CD14-positive monocyte (primary cell): ENCODE measurements at regions not wholly inside any gene's neighbourhood (a gene's known extent, or its start where the extent isn't known, plus 50 kb on each side); places are given as distances from the start of the nearest gene placed in this dataset.
"Not testable (repeated sequence)": the region's sequence is repeated elsewhere in the genome, so short reads cannot be mapped to it uniquely, and the experiment has no call there.

Source experiments
- DNase-seq, 3 donors: peaks; one replicate each; pipeline ENCODE4 v3.0.0-alpha.2; 2011 to 2022
- H2AFZ ChIP-seq: 2 replicates; pipeline ENCODE4 v1.6.0; 2012; ENCODE audit warnings: mild to moderate bottlenecking, low read depth, low read length, inconsistent platforms; ENCODE audit not compliant: insufficient read depth, poor library complexity, severe bottlenecking
- H3K27ac ChIP-seq, 2 donors: 1 replicate in 1 of 2; 2 replicates in 1 of 2; pipeline ENCODE4 v1.5.1; 2012 to 2013; ENCODE audit warnings: low read length in 2 of 2, control low read depth in 1 of 2, inconsistent platforms in 1 of 2, low read depth in 1 of 2, mild to moderate bottlenecking in 1 of 2
- H3K27me3 ChIP-seq, 2 donors: one replicate each; pipeline versions ENCODE4 v1.6.0 to v1.6.1; 2011 to 2013; ENCODE audit warnings: low read length in 2 of 2; ENCODE audit not compliant: control insufficient read depth in 2 of 2, insufficient read depth in 2 of 2
- H3K36me3 ChIP-seq, 2 donors: replicated peaks in 1 of 2; 1 replicate in 1 of 2; 2 replicates in 1 of 2; pipeline versions ENCODE4 v1.5.1 to v1.6.1; 2012 to 2013; ENCODE audit warnings: low read length in 2 of 2, control low read depth in 1 of 2, inconsistent platforms in 1 of 2, mild to moderate bottlenecking in 1 of 2; ENCODE audit not compliant: insufficient read depth in 2 of 2, control insufficient read depth in 1 of 2
- H3K4me1 ChIP-seq, 2 donors: 1 replicate in 1 of 2; 2 replicates in 1 of 2; pipeline versions ENCODE4 v1.5.1 to v1.6.1; 2012 to 2013; ENCODE audit warnings: low read length in 2 of 2, control low read depth in 1 of 2, inconsistent platforms in 1 of 2, mild to moderate bottlenecking in 1 of 2, moderate library complexity in 1 of 2; ENCODE audit not compliant: insufficient read depth in 2 of 2, control insufficient read depth in 1 of 2
- H3K4me2 ChIP-seq: replicated peaks from 2 replicates; pipeline ENCODE3; 2012; ENCODE audit warnings: low read length, moderate library complexity, mild to moderate bottlenecking; ENCODE audit not compliant: poor library complexity, severe bottlenecking; ENCODE audit errors: extremely low read depth
- H3K4me3 ChIP-seq, 3 experiments: fragments of 200-600 bp in 1 of 3; sonication (generic) in 1 of 3; replicated peaks in 1 of 3; 1 replicate in 2 of 3; 2 replicates in 1 of 3; pipeline ENCODE4 v1.5.1; 2011 to 2013; ENCODE audit warnings: low read length in 3 of 3, mild to moderate bottlenecking in 3 of 3, control low read depth in 2 of 3, low read depth in 2 of 3, inconsistent platforms in 1 of 3, moderate library complexity in 1 of 3
- H3K79me2 ChIP-seq: 2 replicates; pipeline ENCODE4 v1.6.0; 2012; ENCODE audit warnings: mild to moderate bottlenecking, control low read depth, inconsistent platforms, low read length, moderate library complexity; ENCODE audit not compliant: insufficient read depth
- H3K9ac ChIP-seq: 2 replicates; pipeline ENCODE4 v1.6.0; 2017; ENCODE audit warnings: low read length, mild to moderate bottlenecking; ENCODE audit not compliant: insufficient read depth, poor library complexity, severe bottlenecking
- H3K9me3 ChIP-seq, 2 donors: replicated peaks in 1 of 2; 1 replicate in 1 of 2; 2 replicates in 1 of 2; pipeline versions ENCODE4 v1.5.1 to v1.6.1; 2012 to 2013; ENCODE audit warnings: low read length in 2 of 2, control low read depth in 1 of 2; ENCODE audit not compliant: control insufficient read depth in 1 of 2, insufficient read depth in 1 of 2
- H4K20me1 ChIP-seq: 2 replicates; pipeline ENCODE4 v1.6.0; 2012; ENCODE audit warnings: mild to moderate bottlenecking, low read length, control low read depth, moderate library complexity; ENCODE audit not compliant: insufficient read depth
- H3K27ac Mint-ChIP-seq, 7 donors: one replicate each; pipeline ENCODE4 v1.8.0; 2020; ENCODE audit warnings: mild to moderate bottlenecking in 7 of 7, mixed read lengths in 7 of 7, moderate library complexity in 6 of 7, inconsistent platforms in 2 of 7
- H3K27me3 Mint-ChIP-seq, 3 donors: one replicate each; pipeline ENCODE4 v1.8.0; 2021 to 2022; ENCODE audit warnings: low read depth in 3 of 3, mild to moderate bottlenecking in 3 of 3, mixed read lengths in 3 of 3, moderate library complexity in 3 of 3, inconsistent platforms in 1 of 3
- H3K36me3 Mint-ChIP-seq, 2 donors: one replicate each; pipeline ENCODE4 v1.8.0; 2020; ENCODE audit warnings: mixed read lengths in 2 of 2, inconsistent platforms in 1 of 2, mild to moderate bottlenecking in 1 of 2
- H3K4me1 Mint-ChIP-seq: one replicate; pipeline ENCODE4 v1.8.0; 2020; ENCODE audit warnings: mild to moderate bottlenecking, mixed read lengths
- H3K4me3 Mint-ChIP-seq, 2 donors: one replicate each; pipeline ENCODE4 v1.8.0; 2020; ENCODE audit warnings: mild to moderate bottlenecking in 2 of 2, mixed read lengths in 2 of 2, moderate library complexity in 1 of 2
- H3K9me3 Mint-ChIP-seq, 7 donors: one replicate each; pipeline ENCODE4 v1.8.0; 2020 to 2022; ENCODE audit warnings: mixed read lengths in 7 of 7, mild to moderate bottlenecking in 6 of 7, moderate library complexity in 6 of 7, inconsistent platforms in 2 of 7
- WGBS: methylation state at CpG from one replicate; pipeline ENCODE4 v1.1.5; 2013; ENCODE audit warnings: missing lambda C conversion rate; ENCODE audit not compliant: insufficient coverage; 5-methylcytosine and 5-hydroxymethylcytosine counted together
- intact Hi-C, 2 donors: fragments of 100-400 bp; cut with micrococcal nuclease; formaldehyde crosslinking; loops; one replicate each; pipeline versions ENCODE4 v1.15.0 to v1.15.1; 2023
- TF ChIP-seq, protein P1 (sequence below): fragments of 200-600 bp; IDR thresholded peaks from one replicate; pipeline ENCODE4 v1.8.0; 2022; ENCODE audit warnings: antibody characterized with exemption, mild to moderate bottlenecking

DNA sequence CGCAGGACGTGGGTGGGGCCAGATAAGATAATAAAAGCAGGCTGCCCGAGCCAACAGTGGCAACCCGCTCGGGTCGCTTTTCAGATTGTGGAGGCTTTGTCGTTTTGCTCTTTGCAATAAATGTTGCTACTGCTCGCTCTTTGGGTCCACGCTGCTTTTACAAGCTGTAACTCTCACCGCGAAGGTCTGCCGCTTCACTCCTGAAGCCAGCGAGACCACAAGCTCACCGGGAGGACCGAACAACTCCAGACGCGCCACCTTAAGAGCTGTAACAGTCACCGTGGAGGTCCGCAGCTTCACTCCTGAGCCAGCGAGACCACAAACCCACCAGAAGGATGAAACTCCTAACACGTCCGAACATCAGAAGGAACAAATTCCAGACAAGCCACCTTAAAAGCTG is 286.6 kb upstream of the MAGI2 start:
- WGBS = 96% methylated on average over 22 of the region's 22 CpGs
- Mint-ChIP-seq H3K27me3 (peaks cover 0 to 2% (median 1%) of the 10 kb centered on the region in 3 donors), H3K9me3 (peaks cover 0 to 11% (median 2%) of the 10 kb centered on the region in 7 donors)

DNA sequence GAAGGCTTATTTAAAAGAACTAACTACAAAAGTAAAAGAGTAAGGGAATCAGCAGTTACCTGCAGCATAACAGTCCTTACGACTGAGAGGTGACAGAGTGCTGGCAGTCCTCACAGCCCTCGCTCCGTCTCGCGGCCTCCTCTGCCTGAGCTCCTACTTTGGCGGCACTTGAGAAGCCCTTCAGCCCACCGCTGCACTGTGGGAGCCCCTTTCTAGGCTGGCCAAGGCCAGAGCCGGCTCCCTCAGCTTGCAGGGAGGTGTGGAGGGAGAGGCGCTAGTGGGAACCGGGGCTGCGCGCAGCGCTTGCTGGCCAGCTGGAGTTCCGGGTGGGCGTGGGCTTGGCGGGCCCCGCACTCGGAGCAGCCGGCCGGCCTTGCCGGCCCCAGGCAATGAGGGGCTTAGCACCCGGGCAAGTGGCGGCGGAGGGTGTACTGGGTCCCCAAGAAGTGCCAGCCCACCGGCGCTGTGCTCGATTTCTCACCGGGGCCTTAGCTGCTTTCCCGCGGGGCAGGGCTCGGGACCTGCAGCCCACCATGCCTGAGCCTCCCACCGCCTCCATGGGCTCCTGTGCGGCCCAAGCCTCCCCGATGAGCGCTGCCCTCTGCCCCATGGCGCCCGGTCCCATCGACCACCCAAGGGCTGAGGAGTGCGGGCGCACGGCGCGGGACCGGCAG is 285.7 kb upstream of the MAGI2 start:
- H3K4me2 ChIP-seq, H3K4me1 Mint-ChIP-seq, H3K4me1 ChIP-seq, H3K36me3 ChIP-seq, H3K27me3 Mint-ChIP-seq, H4K20me1 ChIP-seq, H3K9ac ChIP-seq, H3K79me2 ChIP-seq, H3K4me3 ChIP-seq, H3K36me3 Mint-ChIP-seq, H3K27ac ChIP-seq, H2AFZ ChIP-seq, DNase-seq, H3K27ac Mint-ChIP-seq, H3K27me3 ChIP-seq, intact Hi-C loops, H3K9me3 ChIP-seq, H3K4me3 Mint-ChIP-seq: not testable (repeated sequence)
- WGBS = over 99% methylated on average over 42 of the region's 44 CpGs
- peaks cover 0 to 11% (median 2%) of the 10 kb centered on the region in 7 donors for H3K9me3 Mint-ChIP-seq

More for the DNA sequence above, 286.6 kb upstream of the MAGI2 start:
- H2AFZ ChIP-seq = no peak overlapping the region
- peaks cover 0 to 4% of the 10 kb centered on the region in 2 donors for H3K9me3 ChIP-seq
- Mint-ChIP-seq H3K27ac (no peak overlapping the region), H3K4me3 (no peak overlapping the region), H3K36me3 (no peaks in the 10 kb centered on the region), H3K4me1 (no peaks in the 10 kb centered on the region)
- H3K36me3 ChIP-seq = no peaks in the 10 kb centered on the region
- intact Hi-C loops = no loop called here
- no peaks in the 10 kb centered on the region for H3K79me2 ChIP-seq
- no peak overlapping the region for H3K9ac ChIP-seq
- H3K4me1 ChIP-seq = no peaks in the 10 kb centered on the region
- H3K4me2 ChIP-seq = no peak overlapping the region
- H3K4me3 ChIP-seq = no peak overlapping the region
- DNase-seq = no peak
- TF ChIP-seq, protein P1, sequence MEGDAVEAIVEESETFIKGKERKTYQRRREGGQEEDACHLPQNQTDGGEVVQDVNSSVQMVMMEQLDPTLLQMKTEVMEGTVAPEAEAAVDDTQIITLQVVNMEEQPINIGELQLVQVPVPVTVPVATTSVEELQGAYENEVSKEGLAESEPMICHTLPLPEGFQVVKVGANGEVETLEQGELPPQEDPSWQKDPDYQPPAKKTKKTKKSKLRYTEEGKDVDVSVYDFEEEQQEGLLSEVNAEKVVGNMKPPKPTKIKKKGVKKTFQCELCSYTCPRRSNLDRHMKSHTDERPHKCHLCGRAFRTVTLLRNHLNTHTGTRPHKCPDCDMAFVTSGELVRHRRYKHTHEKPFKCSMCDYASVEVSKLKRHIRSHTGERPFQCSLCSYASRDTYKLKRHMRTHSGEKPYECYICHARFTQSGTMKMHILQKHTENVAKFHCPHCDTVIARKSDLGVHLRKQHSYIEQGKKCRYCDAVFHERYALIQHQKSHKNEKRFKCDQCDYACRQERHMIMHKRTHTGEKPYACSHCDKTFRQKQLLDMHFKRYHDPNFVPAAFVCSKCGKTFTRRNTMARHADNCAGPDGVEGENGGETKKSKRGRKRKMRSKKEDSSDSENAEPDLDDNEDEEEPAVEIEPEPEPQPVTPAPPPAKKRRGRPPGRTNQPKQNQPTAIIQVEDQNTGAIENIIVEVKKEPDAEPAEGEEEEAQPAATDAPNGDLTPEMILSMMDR = no peak
- H3K27me3 ChIP-seq = no peaks in the 10 kb centered on the region
- H3K27ac ChIP-seq = no peak overlapping the region
- H4K20me1 ChIP-seq = no peaks in the 10 kb centered on the region
